ES-I3 (cell line): ENCODE measurements at regions not wholly inside any gene's neighbourhood (a gene's known extent, or its start where the extent isn't known, plus 50 kb on each side); places are given as distances from the start of the nearest gene placed in this dataset.

ENCODE experiments used
- H3K36me3 ChIP-seq: 2 replicates; pipeline ENCODE4 v1.6.1; 2013; ENCODE audit warnings: mild to moderate bottlenecking, low read length, control low read depth, moderate library complexity; ENCODE audit not compliant: insufficient read depth
- H3K4me1 ChIP-seq: 2 replicates; pipeline ENCODE4 v1.6.1; 2013; ENCODE audit warnings: mild to moderate bottlenecking, control low read depth, low read length; ENCODE audit not compliant: insufficient read depth
- H3K9ac ChIP-seq: 2 replicates; pipeline ENCODE4 v1.6.1; 2013; ENCODE audit warnings: low read depth, mild to moderate bottlenecking, low read length, moderate library complexity
- H3K9me3 ChIP-seq: 2 replicates; pipeline ENCODE4 v1.6.1; 2013; ENCODE audit warnings: mild to moderate bottlenecking, low read length, moderate library complexity; ENCODE audit not compliant: control insufficient read depth, insufficient read depth

DNA sequence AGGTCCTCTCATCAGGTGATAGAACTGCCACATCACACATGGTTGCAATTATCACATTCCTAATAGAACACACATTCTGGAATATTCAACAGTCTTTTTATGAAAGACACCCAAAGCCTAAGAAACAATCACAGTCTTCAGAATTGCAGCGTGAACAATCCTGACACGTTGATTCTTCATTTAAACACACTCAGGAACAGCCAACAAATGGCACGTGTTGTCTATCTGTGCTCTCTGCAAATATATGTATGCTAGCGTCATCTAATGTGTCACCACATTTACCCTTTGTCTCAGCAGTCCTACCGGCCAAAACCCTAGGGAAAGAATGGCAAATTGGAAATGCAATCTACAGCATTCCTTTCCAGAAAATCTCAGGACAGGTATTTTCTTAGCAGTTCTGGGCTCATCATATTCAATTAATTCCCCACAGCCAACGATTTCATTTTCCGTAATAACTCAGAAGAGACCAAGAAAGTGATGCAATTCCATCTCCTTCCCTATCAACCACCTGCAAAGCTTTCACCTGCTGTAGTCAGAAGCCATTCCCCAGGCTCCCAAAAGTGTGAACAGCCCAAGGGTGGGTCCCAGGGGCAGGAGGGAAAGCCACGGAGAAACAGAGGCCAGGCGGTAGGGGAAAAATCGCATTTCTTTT, 280.3 kb upstream of the JARID2 start:
- Histone ChIP-seq H3K36me3 (no peaks in the 10 kb centered on the region), H3K9ac (peak overlapping the region; percentile 17), H3K4me1 (peaks cover 41% of the 10 kb centered on the region), H3K9me3 (no peaks in the 10 kb centered on the region)

DNA sequence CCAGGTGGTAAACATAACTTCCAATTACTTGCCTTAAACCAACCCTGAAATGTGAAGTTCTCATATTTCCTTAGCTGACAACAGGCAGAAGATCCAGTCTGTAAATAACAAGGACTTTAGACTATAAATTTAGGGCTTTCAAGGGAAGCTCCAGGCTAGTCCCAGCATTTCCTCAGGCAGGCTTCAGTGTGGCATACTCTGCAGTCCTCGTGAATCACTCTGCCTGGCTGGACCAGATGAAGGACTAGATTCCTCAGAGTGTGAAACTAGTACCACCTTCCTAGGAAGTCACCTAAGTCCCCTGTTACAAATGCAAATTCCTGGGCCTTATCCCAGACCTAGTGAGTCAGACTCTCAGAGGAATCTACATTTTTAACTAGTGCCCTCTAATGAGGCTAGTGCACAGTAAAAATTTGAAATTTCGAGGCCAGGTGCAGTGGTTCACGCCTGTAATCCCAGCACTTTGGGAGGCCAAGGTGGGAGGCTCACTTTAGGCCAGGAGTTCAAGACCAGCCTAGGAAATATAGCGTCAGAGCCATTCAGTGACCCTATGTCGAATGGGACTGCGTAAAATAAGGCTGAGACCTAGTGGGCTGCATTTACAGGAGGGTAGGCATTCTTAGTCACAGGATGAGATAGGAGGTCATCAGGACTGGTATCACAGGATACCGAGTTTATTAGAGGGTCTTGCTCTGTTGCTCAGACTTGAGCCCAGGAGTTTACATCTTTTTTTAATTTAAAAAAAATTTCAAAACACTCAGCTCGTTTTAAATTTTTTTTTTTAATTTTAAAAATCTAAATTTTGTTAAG, 279.6 kb upstream of the JARID2 start:
- Histone ChIP-seq H3K36me3 (no peaks in the 10 kb centered on the region), H3K9ac (peak overlapping the region; percentile 17), H3K9me3 (no peaks in the 10 kb centered on the region), H3K4me1 (peaks cover 41% of the 10 kb centered on the region)

DNA sequence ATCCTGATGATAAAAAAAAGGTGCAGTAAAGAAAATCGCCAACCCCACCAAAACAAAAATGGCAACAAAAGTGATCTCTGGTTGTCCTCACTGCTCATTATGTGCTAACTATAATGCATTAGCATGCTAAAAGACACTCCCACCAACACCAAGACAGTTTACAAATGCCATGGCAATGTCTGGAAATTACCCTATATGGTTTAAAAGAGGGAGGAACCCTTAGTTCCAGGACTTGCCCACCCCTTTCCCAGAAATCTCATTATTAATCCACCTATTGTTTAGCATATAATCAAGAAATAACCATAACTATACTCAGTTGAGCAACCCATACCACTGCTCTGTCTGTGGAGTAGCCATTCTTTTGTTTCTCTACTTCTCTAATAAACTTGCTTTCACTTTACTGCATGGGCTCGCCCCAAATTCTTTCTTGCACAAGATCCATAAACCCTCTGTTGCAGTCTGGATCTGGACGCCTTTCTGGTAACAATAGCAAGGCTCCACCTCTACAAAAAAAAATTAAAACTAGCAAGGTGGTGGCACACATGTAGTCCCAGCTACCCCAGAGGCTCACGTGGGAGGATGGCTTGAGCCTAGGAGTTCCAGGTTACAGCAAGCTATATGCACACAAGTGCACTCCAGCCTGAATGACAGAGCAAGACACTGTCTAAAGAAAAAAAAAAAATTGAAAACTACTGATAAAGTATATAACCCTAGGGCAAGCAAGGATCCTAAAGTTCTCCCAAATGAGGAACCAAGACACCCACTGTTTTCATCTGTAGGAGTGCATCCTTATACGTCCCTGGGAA, 278.8 kb upstream of the JARID2 start:
- Histone ChIP-seq H3K9me3 (no peaks in the 10 kb centered on the region), H3K4me1 (peaks cover 41% of the 10 kb centered on the region), H3K9ac (no peak overlapping the region), H3K36me3 (no peaks in the 10 kb centered on the region)

DNA sequence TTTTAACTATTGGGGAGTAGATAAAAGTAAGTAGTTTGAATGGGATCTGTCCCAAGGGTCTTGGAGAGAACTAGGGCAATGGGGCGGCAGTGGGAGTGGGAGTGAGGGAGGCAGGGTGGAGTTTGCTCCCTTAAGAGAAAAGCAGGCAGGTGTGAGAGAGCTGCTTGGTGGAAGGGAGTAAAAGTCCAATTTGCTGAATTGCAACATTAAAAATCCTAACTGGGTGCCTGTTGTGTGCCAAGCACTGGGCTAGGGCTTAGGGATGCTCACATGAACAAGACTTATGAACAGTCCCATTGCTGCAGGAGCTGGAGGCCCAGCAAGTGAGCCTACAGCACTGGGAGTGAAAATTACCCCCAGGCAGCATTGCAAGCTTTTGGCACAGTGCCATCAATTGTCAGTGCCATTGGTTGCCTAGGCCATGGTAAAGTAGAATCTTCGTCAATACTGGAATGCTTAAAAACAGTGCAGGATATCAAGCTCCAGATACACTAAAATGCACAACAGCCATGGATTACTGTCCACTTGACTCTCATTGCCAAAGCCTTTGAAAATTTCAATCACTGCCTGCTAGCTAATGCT, 277.7 kb upstream of the JARID2 start:
- no peak overlapping the region for H3K9ac ChIP-seq
- peaks cover 41% of the 10 kb centered on the region for H3K4me1 ChIP-seq
- no peaks in the 10 kb centered on the region for H3K9me3 ChIP-seq
- no peaks in the 10 kb centered on the region for H3K36me3 ChIP-seq

DNA sequence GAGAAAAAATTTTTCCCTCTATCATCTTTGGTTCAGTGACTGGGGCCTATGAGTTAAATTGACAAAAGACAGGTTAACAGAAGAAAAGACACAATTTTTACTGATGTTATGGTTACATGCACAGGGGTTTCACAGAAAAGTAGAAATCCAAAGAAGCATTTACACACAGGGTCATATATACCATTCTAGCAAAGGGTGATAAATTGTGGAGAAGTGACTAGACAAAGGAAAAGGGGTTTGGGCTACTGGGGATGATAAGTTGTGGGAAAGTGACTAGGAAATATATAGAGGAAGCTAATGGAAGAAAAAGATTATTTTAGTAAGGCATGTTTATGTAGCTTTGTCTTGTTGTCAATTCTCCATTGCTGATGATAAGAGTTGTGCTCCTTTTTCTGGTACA, 276.7 kb upstream of the JARID2 start:
- no peaks in the 10 kb centered on the region for H3K36me3 ChIP-seq
- H3K9me3 ChIP-seq = no peaks in the 10 kb centered on the region
- peaks cover 41% of the 10 kb centered on the region for H3K4me1 ChIP-seq
- no peak overlapping the region for H3K9ac ChIP-seq

DNA sequence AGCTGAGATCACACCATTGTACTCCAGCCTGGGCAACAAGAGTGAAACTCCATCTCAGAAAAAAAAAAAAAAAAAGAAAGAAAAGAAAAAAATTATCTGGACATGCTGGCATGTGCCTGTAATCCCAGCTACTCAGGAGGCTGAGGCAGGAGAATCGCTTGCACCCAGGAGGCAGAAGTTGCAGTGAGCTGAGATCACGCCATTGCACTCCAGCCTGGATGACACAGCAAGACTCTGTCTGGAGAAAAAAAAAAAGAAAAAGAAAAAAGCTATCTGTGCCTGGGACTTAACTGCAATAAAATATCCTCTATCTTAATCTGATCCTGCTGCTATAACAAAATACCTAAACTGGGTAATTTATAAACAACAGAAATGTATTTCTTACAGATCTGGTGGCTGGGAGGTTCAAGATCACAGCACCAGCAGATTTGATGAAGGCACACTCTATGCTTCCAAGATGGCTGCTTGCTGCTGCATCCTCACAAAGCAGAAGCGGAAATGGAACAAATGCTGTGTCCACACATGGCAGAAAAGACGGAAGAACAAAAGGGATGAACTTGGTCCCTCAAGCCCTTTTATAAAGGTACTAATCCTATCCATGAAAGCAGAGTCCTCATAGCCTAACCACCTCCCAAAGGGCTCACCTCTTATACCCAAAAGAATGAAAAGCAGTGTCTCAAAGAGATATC, 273.3 kb upstream of the JARID2 start:
- H3K36me3 ChIP-seq = no peaks in the 10 kb centered on the region
- no peaks in the 10 kb centered on the region for H3K9me3 ChIP-seq
- H3K4me1 ChIP-seq = peaks cover 21% of the 10 kb centered on the region
- H3K9ac ChIP-seq = no peak overlapping the region

DNA sequence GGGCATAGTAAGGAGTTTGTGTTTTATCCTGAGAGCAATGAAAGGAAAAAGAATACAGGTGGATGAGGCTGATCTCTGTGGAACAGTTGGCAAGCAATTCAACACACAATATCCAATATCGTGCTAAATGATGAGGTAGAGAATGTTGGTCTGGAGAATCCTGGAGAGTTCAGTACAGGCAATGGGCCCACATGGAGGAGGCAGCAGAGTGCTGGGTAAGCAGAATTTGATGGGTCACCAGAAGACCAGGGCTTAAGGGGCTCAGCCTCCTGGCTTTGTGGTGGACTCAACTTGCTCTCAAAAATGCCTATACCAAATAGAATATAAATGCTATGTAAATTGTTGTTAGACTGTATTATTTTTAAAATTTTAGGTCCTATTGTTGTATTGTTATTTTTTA, 271.5 kb upstream of the JARID2 start:
- peaks cover 18% of the 10 kb centered on the region for H3K4me1 ChIP-seq
- H3K9ac ChIP-seq = no peak overlapping the region
- no peaks in the 10 kb centered on the region for H3K9me3 ChIP-seq
- H3K36me3 ChIP-seq = no peaks in the 10 kb centered on the region

DNA sequence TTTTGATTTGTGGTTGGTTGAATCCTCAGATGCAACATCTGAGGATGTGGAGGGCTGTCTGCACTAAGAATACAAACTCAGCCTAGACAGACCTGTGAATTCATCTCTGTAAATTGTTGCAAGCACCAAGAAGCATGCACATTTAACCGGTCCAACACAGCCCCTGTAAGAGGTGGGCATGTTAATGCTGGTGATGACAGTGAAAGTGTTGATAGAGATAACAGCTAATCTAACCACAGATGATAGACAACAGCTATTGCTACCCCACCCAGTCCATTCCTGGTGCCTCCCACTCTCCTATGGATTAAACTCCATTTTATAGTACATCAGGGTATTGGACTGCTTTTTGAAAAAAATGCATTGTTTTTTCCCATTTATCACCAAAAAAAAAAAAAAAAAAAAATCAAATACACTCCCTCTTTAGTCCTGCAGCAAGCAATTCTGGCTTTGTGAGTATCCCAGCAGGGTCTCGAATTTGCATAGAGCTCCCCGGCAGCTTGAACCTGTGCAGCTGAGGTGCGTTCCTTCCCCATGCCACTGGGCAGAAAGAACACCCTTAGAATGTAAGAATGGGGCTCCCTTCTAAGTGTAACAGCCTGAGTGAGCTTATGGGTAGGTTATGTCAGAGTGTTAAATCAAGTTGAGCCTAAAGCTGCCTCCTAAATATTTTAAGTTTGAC, 270.9 kb upstream of the JARID2 start:
- Histone ChIP-seq H3K4me1 (peaks cover 14% of the 10 kb centered on the region), H3K9ac (no peak overlapping the region), H3K36me3 (no peaks in the 10 kb centered on the region), H3K9me3 (no peaks in the 10 kb centered on the region)

DNA sequence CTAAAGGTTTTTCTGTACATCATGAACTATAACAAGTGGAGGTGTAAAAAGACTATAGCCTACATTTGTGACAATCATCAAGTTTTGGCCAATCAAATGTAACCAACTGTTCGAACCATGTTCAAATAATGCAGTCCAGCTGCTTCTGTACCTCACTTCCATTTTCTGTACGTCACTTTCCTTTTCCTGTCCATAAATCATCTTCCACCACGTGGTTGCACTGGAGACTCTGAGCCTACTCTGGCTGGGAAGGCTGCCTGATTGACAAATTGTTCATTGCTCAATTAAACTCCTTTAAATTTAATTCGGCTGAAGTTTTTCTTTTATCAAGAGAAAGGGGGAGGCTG, 270.4 kb upstream of the JARID2 start:
- no peak overlapping the region for H3K9ac ChIP-seq
- H3K9me3 ChIP-seq = no peaks in the 10 kb centered on the region
- peaks cover 11% of the 10 kb centered on the region for H3K4me1 ChIP-seq
- H3K36me3 ChIP-seq = no peaks in the 10 kb centered on the region

DNA sequence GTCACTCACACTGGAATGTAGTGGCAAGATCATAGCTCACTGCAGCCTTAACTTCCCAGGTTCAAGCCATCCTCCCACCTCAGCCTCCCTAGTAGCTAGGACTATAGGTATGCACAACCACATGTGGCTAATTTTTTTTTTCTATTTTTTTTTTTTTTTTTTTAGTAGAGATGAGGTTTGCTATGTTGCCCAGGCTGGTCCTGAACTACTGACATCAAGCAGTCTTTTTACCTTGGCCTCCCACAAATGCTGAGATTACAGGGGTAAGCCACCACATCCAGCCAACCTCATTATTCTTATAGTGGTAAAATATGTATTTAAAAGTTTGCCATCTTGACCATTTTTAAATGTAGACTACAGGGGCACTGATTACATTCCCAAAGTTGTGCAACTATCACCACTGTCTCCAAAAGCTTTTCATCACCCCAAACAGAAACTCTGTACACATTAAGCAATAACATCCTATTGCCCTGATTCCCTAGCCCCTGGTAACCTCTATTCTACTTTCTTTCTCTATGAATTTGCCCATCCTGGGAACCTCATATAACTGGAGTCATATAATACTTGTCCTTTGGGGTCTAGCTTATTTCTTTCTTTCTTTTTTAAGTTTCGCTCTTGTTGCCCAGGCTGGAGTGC, 268.0 kb upstream of the JARID2 start:
- Histone ChIP-seq H3K36me3 (no peaks in the 10 kb centered on the region; the same call in 1 of the 2 replicates), H3K9me3 (no peaks in the 10 kb centered on the region; the same call in 1 of the 2 replicates), H3K9ac (no peak overlapping the region), H3K4me1 (peaks cover 11% of the 10 kb centered on the region)

DNA sequence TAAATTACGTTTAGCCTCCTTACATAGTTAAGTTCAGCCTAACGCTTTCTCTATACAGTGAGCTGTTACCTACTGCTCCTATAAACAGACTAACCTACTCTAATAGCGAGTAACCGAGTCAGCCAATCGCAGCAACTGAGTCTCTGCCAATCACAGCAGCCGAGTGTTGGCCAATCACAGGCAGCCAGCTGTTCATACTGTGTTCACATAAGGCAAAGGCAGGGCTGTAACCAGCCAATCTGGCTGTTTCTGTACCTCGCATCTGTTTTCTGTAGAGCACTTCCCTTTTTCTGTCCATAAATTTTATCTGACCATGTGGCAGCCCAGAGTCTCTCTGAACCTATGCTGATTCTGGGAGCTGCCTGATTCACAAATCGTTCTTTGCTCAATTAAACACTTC, 263.9 kb upstream of the JARID2 start:
- no peak overlapping the region for H3K9ac ChIP-seq
- no peaks in the 10 kb centered on the region; the same call in none of the 2 replicates for H3K9me3 ChIP-seq
- H3K36me3 ChIP-seq = peaks cover 8% of the 10 kb centered on the region; the same call in 1 of the 2 replicates
- H3K4me1 ChIP-seq = peaks cover 13% of the 10 kb centered on the region; the same call in 1 of the 2 replicates

DNA sequence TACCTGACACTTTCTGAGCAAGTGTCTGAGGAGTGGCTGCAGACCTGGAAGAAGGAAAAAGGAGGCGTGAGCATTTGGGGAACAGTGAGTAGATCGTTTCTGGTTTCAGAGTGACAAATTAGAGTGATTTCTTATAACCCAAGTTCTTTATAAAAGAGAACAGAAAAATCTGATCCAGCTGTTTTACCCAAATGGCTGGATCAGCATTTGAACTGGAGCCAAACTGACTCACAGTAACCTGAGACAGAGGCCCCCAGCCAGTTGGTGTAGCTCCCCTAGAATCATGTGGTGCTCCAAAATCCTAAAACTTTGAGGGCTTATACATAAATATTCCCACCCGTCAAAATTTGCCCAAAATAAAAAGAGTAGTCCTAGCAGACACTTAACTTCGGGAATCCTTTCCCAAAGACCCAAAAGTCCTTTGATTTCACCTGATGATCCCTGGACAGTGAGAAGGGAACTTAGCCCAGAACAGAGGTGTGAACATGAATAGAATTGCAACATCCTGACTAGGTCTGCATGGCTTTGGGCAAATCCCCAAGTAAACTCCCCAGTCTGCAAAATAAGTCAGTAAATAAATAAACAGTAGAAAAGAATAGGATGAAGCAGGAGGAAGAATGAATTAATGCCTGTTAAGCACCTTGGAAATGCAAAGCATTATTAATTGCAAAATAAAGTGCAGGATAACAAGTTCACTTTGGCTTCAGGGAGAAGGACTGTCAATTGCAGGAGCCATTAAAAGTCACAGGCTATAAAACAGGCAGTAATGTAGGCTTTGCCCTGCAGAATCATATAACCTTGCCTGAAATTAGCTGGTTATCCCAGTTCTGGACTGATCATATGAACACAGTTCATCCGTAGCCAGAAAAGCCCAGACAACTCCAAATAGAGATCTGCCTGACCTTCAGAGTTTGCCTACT, 262.0 kb upstream of the JARID2 start:
- H3K9ac ChIP-seq = no peak overlapping the region
- peaks cover 13% of the 10 kb centered on the region; the same call in 1 of the 2 replicates for H3K4me1 ChIP-seq
- no peaks in the 10 kb centered on the region; the same call in none of the 2 replicates for H3K9me3 ChIP-seq
- H3K36me3 ChIP-seq = peaks cover 8% of the 10 kb centered on the region; the same call in 1 of the 2 replicates
